ENCODE measurements at regions not wholly inside any gene's neighbourhood (a gene's known extent, or its start where the extent isn't known, plus 50 kb on each side); places are given as distances from the start of the nearest gene placed in this dataset.

- Histone ChIP-seq H3K27me3 (no peaks in the 10 kb centered on the region), H3K27ac (no peak overlapping the region), H3K9me3 (peaks cover 0 to 3% (median 0%) of the 10 kb centered on the region in 4 donors), H3K36me3 (no peaks in the 10 kb centered on the region), H3K4me3 (no peak overlapping the region), H3K4me1 (no peaks in the 10 kb centered on the region)
- DNase-seq: no peak
- TF ChIP-seq POLR2A (IDR thresholded peaks at IDR 0.05): no peak
- TF ChIP-seq, protein P1, sequence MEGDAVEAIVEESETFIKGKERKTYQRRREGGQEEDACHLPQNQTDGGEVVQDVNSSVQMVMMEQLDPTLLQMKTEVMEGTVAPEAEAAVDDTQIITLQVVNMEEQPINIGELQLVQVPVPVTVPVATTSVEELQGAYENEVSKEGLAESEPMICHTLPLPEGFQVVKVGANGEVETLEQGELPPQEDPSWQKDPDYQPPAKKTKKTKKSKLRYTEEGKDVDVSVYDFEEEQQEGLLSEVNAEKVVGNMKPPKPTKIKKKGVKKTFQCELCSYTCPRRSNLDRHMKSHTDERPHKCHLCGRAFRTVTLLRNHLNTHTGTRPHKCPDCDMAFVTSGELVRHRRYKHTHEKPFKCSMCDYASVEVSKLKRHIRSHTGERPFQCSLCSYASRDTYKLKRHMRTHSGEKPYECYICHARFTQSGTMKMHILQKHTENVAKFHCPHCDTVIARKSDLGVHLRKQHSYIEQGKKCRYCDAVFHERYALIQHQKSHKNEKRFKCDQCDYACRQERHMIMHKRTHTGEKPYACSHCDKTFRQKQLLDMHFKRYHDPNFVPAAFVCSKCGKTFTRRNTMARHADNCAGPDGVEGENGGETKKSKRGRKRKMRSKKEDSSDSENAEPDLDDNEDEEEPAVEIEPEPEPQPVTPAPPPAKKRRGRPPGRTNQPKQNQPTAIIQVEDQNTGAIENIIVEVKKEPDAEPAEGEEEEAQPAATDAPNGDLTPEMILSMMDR (IDR thresholded peaks at IDR 0.05): no peak
Measured at GRCh38 chr3:59508273-59508672, 458.4 kb upstream of the CFAP20DC start.

GRCh38 chr3:59506191-59506590 is 456.4 kb upstream of the CFAP20DC start:
- TF ChIP-seq POLR2A (IDR thresholded peaks at IDR 0.05): no peak
- TF ChIP-seq, protein P1 (IDR thresholded peaks at IDR 0.05): no peak
- DNase-seq: no peak
- Histone ChIP-seq H3K27ac (no peak overlapping the region), H3K9me3 (peaks cover 0 to 3% (median 0%) of the 10 kb centered on the region in 4 donors), H3K27me3 (no peaks in the 10 kb centered on the region), H3K4me3 (no peak overlapping the region), H3K36me3 (no peaks in the 10 kb centered on the region), H3K4me1 (no peaks in the 10 kb centered on the region)

DNA sequence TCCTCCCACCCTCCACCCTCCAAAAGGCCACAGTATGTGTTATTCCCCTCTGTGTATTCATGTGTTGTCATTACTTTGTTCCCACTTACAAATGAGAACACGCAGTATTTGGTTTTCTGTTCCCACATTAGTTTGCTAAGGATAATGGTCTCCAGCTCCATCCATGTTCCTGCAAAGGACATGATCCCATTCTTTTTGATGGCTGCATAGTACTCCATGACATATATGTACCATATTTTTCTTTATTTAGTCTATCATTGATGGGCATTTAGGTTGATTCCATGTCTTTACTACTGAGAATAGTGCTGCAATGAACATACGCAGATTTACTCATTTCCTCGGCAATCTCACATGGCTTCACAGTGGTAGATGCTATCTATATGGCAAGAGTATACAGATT is 453.6 kb upstream of the CFAP20DC start:
- H3K4me1 ChIP-seq: no peaks in the 10 kb centered on the region
- H3K27ac ChIP-seq: no peak overlapping the region
- peaks cover 0 to 3% (median 0%) of the 10 kb centered on the region in 4 donors for H3K9me3 ChIP-seq
- DNase-seq: no peak
- no peak overlapping the region for H3K4me3 ChIP-seq
- no peaks in the 10 kb centered on the region for H3K27me3 ChIP-seq
- no peak for TF ChIP-seq POLR2A (IDR thresholded peaks at IDR 0.05)
- TF ChIP-seq, protein P1 (IDR thresholded peaks at IDR 0.05): no peak
- H3K36me3 ChIP-seq: no peaks in the 10 kb centered on the region

- Histone ChIP-seq H3K27ac (no peak overlapping the region), H3K27me3 (no peaks in the 10 kb centered on the region), H3K4me1 (no peaks in the 10 kb centered on the region), H3K36me3 (no peaks in the 10 kb centered on the region), H3K9me3 (peaks cover 0 to 3% (median 0%) of the 10 kb centered on the region in 4 donors), H3K4me3 (no peak overlapping the region)
- TF ChIP-seq POLR2A (IDR thresholded peaks at IDR 0.05): no peak
- TF ChIP-seq, protein P1 (IDR thresholded peaks at IDR 0.05): no peak
- DNase-seq: no peak
Measured at GRCh38 chr3:59502806-59503205, 453.0 kb upstream of the CFAP20DC start.

GRCh38 chr3:59499954-59500353 is 450.1 kb upstream of the CFAP20DC start:
- TF ChIP-seq, protein P1 (IDR thresholded peaks at IDR 0.05): no peak
- no peak for TF ChIP-seq POLR2A (IDR thresholded peaks at IDR 0.05)
- Histone ChIP-seq H3K27ac (no peak overlapping the region), H3K4me1 (no peaks in the 10 kb centered on the region), H3K27me3 (no peaks in the 10 kb centered on the region), H3K36me3 (no peaks in the 10 kb centered on the region), H3K9me3 (peaks cover 0 to 3% (median 0%) of the 10 kb centered on the region in 4 donors), H3K4me3 (no peak overlapping the region)
- no peak for DNase-seq

DNA sequence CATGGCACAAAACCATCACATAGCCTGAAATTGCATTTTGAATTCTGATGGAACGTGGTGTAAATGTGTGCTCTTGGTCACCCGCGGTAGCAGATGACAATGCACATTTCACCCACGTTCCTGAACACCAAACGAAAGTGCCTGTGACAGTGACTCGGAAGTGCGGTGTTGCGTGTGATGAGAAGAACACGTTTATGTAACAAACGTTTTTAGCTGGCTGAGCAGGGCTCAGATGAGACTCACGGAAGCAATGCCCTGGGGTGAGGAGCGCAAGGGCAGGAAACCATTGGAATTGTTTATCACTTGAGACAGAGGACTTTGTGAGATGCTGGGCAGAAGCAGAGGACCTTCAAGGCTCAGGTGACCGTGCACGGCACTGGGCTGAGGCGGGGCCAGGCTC is 449.2 kb upstream of the CFAP20DC start:
- no peaks in the 10 kb centered on the region for H3K36me3 ChIP-seq
- TF ChIP-seq POLR2A (IDR thresholded peaks at IDR 0.05): no peak
- TF ChIP-seq, protein P1 (IDR thresholded peaks at IDR 0.05): no peak
- H3K27me3 ChIP-seq: no peaks in the 10 kb centered on the region
- H3K9me3 ChIP-seq: peaks cover 0 to 3% (median 0%) of the 10 kb centered on the region in 4 donors
- H3K27ac ChIP-seq: no peak overlapping the region
- no peak overlapping the region for H3K4me3 ChIP-seq
- DNase-seq: no peak
- H3K4me1 ChIP-seq: no peaks in the 10 kb centered on the region
